Retinal pigment epithelial cell (primary cell): ENCODE measurements at regions not wholly inside any gene's neighbourhood (a gene's known extent, or its start where the extent isn't known, plus 50 kb on each side); places are given as distances from the start of the nearest gene placed in this dataset.

ENCODE experiments used
- DNase-seq: peaks from one replicate; pipeline ENCODE4 v3.0.0-alpha.2; 2010; ENCODE audit warnings: low read depth
- H3K4me3 ChIP-seq: 2 replicates; pipeline ENCODE4 v1.5.1; 2011; ENCODE audit warnings: mild to moderate bottlenecking, low read length, control low read depth, moderate library complexity
- TF ChIP-seq, protein P1 (sequence below): conservative IDR thresholded peaks from 2 replicates; pipeline ENCODE4 v1.5.1; 2011; ENCODE audit warnings: low read depth, low read length, control low read depth, inconsistent platforms

DNA sequence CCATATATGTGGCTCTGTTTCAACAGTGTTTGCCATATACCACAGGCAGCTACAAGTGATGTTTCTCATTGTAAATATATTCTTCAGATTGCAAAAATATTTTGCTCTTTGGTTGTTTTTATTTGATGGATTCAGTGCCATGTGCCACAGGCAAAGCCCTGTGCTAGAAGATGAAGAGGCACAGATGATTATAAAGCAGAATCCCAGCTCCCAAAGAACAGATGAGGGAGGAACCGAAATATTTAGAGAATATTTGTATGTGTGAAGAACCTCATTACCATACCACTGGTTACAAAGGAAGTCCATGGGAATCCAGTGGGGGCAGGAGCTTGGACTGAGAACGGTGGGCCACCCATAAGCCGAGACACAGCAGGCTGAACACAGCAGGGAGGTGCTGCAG, 143.8 kb upstream of the NDUFV2 start:
- no peak for DNase-seq
- H3K4me3 ChIP-seq = no peak overlapping the region
- TF ChIP-seq, protein P1, sequence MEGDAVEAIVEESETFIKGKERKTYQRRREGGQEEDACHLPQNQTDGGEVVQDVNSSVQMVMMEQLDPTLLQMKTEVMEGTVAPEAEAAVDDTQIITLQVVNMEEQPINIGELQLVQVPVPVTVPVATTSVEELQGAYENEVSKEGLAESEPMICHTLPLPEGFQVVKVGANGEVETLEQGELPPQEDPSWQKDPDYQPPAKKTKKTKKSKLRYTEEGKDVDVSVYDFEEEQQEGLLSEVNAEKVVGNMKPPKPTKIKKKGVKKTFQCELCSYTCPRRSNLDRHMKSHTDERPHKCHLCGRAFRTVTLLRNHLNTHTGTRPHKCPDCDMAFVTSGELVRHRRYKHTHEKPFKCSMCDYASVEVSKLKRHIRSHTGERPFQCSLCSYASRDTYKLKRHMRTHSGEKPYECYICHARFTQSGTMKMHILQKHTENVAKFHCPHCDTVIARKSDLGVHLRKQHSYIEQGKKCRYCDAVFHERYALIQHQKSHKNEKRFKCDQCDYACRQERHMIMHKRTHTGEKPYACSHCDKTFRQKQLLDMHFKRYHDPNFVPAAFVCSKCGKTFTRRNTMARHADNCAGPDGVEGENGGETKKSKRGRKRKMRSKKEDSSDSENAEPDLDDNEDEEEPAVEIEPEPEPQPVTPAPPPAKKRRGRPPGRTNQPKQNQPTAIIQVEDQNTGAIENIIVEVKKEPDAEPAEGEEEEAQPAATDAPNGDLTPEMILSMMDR = no peak

DNA sequence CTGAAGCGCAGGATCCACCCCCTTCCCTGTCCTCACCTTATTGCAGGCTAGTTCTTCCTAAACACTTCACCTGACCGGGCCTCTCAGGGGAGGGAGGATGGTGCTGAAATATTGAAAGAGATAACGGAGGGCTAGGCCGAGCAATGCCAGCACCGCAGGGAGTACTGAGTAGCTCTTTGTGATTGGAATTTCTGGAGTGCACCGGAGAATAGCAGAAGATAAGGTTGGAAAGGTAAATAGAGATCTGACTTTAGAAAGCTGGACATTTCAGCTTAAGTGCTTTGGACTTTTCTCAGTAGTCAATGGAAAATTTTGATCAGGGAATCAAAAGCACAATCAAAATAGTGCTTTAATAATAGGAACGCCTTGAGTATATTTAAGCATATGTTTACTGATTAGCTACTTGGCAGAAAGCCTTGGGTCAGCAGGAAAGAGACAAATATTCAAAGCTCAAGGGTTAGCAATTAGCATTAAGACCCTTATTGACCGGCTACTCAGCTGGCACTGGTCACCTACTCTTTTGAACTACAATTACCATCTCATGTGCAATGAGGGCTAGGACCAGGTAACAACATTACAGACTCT, 142.9 kb upstream of the NDUFV2 start:
- H3K4me3 ChIP-seq = no peak overlapping the region
- TF ChIP-seq, protein P1 = no peak

DNA sequence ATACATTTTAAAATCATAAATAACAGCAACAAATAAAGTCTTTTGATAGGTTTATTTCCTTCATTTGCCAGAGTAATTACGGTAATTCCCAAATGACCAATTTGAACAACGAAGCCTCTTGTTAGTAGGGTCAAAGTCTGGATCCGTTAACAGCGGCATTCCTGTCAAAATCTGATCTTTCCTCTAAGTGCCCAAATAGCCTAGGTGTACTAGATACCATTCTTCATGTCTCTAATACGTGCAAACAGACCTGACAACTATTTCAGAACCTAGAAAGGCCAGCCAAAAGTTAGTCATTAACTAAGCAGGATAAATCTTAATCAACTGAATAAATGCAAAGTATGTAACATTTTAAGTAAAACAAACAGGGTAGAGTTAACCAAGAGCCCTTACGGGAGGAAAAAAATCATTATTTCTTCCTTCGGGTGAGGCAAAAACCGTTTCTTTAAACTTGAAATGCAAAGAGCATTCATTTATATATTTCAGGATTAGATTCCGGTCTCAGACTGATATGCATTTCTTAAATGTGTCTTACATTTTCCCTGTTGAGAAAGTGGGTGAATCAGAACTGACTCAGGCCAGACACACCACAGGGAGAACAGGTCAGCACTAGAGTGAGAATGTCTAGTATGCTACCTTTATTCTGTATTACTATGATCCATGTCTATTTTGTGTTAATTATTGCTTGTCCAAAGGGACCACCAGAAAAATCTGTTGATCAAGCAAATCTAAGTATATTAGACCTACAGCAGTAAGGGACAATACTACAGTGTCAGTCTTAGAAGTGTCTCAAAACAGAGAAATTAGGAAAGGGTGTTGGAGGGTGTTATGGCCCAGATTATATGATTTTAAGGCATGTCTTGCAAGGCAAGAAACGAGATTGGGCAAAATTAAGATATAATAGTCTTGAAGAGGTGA, 141.5 kb upstream of the NDUFV2 start:
- no peak overlapping the region for H3K4me3 ChIP-seq
- no peak for DNase-seq
- TF ChIP-seq, protein P1 = no peak

More for the DNA sequence above, 142.9 kb upstream of the NDUFV2 start:
- DNase-seq = no peak

DNA sequence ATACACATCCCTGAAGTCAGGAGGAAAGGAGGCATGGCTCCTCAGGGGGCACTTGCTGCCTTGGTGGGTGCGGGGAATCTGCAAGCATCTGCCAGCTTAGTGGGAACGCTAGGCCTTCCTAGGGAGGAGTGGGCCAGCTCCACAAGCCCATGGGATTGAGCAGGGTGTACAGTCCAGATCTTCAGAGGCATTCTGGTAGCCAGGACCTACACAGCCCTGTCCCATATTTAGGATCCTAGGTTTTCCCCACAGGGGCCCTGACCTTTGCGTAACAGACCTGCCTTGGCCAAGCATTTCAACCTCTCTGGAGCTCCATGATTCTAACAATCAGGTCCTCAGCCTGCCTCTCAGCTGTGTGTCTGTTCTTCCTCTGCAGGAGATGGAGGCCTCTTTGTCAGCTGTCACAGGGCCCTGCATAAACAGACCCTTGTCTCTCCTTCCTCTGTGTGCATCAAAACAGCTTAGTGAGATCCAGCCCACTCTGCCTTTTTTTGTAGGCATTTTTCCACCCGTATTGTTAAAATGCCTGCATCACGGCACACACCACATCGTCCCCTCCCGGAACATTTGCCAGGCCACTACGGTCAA, 140.2 kb upstream of the NDUFV2 start:
- no peak overlapping the region for H3K4me3 ChIP-seq
- no peak for DNase-seq
- TF ChIP-seq, protein P1 = no peak

- DNase-seq = no peak
- no peak overlapping the region for H3K4me3 ChIP-seq
- TF ChIP-seq, protein P1 = no peak
Measured at GRCh38 chr18:8962855-8963635, 139.5 kb upstream of the NDUFV2 start.

DNA sequence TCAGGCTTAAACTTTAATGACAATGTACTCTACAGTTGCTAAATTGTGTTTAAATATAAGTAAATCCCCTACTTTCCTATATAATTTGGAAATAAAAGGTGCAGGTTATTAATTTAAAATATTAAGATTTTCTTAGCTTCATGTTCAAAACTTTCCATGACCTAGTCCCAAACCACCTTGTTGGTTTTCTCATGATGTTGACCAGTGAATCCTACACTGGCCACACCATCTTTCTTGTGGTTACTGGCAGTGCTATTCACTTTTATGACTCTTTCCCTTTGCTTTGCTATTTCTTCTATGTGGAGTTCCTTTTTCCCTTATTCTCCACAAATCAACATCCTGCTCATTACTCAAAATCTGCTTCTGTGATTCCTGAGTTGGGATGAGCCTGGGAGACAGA, 138.6 kb upstream of the NDUFV2 start:
- no peak for DNase-seq
- TF ChIP-seq, protein P1 = no peak

More for the DNA sequence above, 138.6 kb upstream of the NDUFV2 start:
- no peak overlapping the region for H3K4me3 ChIP-seq
